ENCODE measurements at regions not wholly inside any gene's neighbourhood (a gene's known extent, or its start where the extent isn't known, plus 50 kb on each side); places are given as distances from the start of the nearest gene placed in this dataset.

DNA sequence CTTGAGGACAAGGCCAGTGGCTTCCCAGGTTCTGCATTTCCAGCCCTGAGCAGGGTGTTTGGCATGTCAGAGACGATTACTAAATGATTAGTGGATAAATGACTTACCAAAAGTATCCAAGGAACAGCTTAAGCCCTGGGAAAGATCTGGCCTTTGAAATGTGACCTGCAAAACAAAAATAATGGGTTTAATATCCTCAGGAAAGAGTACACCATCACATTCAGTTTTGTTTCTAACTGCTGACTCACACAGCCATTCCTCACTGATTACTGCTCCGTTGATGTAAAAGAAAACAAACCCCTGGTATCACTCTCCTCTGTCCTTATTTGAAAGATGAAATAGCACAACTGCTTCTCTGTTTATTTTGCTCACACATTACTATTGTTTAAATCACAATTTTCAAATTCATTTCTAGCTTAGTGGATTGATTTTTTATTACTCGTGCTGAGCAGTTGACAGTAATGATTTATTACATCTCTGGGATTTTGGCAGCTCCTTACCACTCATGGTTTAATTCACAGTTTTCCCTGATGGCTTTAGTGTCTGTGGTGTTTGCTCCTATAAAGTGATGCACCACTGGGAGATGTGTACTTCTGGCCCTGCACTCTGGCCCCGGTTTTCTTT, 117.0 kb downstream of the CBLL2 start:
- peak; percentile 56 for DNase-seq (ENCODE audit: low read depth)
- TF ChIP-seq, protein P1, sequence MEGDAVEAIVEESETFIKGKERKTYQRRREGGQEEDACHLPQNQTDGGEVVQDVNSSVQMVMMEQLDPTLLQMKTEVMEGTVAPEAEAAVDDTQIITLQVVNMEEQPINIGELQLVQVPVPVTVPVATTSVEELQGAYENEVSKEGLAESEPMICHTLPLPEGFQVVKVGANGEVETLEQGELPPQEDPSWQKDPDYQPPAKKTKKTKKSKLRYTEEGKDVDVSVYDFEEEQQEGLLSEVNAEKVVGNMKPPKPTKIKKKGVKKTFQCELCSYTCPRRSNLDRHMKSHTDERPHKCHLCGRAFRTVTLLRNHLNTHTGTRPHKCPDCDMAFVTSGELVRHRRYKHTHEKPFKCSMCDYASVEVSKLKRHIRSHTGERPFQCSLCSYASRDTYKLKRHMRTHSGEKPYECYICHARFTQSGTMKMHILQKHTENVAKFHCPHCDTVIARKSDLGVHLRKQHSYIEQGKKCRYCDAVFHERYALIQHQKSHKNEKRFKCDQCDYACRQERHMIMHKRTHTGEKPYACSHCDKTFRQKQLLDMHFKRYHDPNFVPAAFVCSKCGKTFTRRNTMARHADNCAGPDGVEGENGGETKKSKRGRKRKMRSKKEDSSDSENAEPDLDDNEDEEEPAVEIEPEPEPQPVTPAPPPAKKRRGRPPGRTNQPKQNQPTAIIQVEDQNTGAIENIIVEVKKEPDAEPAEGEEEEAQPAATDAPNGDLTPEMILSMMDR (IDR thresholded peaks at IDR 0.05; ENCODE audit: low read length, missing control alignments) = no peak
- no peak overlapping the region for H3K4me3 ChIP-seq (replicated peaks; ENCODE audit: low read depth, low read length)

DNA sequence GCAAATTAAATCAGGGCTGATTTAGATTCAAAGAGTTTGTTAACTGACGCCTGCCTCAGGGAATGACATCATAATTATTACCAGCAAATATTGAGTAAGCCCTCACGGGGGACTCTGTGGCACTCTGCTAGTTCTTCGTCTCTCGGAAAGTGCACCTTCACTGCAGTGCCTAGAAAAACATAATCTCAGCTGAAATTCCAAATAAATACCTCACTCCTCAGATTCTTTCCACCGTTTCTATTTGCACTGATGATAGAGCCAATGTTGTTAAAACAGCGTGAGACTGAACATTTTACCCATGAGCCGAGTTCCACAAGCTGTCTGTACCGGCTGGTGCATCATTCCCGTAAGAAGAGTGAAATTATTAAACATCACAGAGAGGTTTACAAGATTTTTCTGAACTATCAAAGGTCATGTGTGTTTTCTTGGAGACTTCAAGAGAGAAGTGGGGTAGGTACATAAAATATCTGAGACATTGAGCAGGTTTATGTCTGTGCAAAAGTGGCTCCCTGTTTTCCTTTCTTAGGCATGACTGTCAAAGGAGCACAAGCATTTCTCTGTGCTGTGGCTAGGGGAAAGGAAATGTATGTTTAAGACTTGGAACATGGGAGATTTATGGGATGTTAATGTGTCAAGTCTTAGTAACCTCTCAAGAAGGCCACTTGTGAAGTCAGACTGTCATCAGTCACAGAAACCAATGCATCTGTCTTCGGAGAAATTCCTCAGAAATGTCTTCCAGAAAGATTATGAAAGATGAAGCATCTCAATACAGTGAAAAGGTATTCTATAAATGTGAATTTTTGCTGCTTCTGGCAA, 119.6 kb downstream of the CBLL2 start:
- TF ChIP-seq, protein P1 (IDR thresholded peaks at IDR 0.05; ENCODE audit: low read length, missing control alignments) = no peak
- no peak for DNase-seq (ENCODE audit: low read depth)

DNA sequence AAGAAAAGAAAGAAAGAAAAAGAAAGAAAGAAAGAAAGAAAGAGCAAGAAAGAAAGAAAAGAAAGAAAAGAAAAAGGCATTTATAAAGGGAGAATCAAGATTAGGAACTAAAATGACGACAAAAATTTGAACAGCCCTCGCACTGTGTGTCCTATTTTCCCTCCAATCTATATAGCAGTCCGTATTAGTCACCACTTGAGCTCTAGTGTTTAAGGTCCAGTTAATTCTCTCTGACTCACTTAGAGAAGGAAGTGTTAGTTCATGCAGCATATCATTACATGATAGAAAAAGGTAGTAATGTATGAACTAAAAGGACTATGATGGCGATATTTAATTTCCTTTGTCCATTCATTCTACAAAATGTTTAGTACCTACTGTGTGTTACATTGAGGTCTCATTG, 122.7 kb downstream of the CBLL2 start:
- peak; percentile 35 for DNase-seq (ENCODE audit: low read depth)
- TF ChIP-seq, protein P1 (IDR thresholded peaks at IDR 0.05; ENCODE audit: low read length, missing control alignments) = no peak

More for the DNA sequence above, 119.6 kb downstream of the CBLL2 start:
- no peak overlapping the region for H3K4me3 ChIP-seq (replicated peaks; ENCODE audit: low read depth, low read length)

DNA sequence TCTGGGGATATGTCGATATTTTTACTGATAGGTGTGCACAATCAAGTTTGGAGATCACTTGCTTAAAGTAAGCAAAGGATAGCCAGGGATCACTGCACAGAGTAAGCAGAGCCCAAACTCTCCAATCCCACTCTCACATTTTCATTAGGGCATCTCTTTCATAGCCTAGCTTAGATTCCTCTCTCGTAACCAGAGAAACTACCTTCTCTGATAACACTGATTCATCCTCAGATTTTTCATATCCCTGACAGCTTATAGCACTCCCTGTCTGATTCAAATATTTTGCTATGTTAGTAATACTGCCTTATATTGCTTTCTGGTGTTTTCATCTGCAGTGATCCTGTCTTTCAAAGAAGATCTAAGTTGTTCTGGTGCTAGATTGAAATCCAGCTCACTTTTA, 123.7 kb downstream of the CBLL2 start:
- DNase-seq (ENCODE audit: low read depth) = no peak

More for the DNA sequence above, 122.7 kb downstream of the CBLL2 start:
- no peak overlapping the region for H3K4me3 ChIP-seq (replicated peaks; ENCODE audit: low read depth, low read length)

DNA sequence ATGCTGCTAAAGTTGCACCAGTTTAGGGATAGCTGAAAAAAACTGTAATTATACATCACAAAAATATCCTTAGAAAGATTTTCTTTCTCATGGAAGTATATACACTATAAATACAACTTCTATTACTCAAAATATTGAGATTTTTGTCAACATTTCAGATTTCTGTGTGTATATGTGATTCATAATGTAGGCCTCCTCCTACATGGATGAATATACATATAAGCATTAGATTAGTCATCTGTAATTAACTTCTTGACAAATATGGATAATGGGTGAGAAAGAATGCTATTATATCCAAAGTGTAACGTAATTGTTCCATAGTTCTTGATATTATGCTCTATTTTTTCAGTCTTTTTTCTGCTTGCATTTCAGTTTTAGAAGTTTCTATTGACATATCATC, 124.9 kb downstream of the CBLL2 start:
- DNase-seq (ENCODE audit: low read depth) = no peak
- no peak overlapping the region for H3K4me3 ChIP-seq (replicated peaks; ENCODE audit: low read depth, low read length)
- TF ChIP-seq, protein P1 (IDR thresholded peaks at IDR 0.05; ENCODE audit: low read length, missing control alignments) = no peak

More for the DNA sequence above, 123.7 kb downstream of the CBLL2 start:
- H3K4me3 ChIP-seq (replicated peaks; ENCODE audit: low read depth, low read length) = no peak overlapping the region
- TF ChIP-seq, protein P1 (IDR thresholded peaks at IDR 0.05; ENCODE audit: low read length, missing control alignments) = no peak

DNA sequence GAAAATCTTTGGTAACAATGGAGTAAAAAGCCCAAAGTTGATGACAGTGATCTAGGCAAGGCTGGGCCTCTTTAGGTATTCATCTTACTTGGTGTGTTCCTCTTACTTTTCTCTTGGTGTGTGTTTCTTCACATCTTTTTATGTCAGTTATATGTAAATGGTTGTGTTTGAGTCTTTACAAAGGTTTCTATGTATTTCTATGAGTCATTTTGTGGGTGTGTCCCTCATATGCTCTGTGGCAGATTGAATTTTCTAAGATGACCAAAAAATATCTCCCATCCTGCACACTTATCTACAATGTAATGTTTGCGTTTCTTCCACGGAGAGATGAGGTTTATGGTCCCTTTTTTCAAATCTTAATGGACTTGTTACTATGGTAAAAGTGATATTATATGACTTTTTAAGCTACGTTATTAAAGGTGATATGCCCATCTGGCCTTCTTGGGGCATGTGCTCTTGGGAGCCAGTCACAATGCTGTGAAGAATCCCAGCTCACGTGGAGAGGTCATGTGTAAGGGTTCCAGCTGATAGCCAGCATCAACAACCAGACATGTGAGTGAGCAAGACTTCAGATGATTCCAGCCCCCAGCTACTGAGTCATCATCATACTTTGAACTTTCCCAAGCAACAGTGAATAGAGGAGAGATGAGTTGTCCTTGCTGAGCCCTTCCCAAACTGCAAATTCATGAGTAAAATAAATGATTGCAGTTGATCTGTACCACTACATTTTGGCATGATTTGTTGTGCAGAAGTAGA, 126.9 kb downstream of the CBLL2 start:
- DNase-seq (ENCODE audit: low read depth) = peak; percentile 10
- TF ChIP-seq, protein P1 (IDR thresholded peaks at IDR 0.05; ENCODE audit: low read length, missing control alignments) = no peak
- no peak overlapping the region for H3K4me3 ChIP-seq (replicated peaks; ENCODE audit: low read depth, low read length)

Data from fibroblast of pulmonary artery (primary cell).